ENCODE measurements at regions not wholly inside any gene's neighbourhood (a gene's known extent, or its start where the extent isn't known, plus 50 kb on each side); places are given as distances from the start of the nearest gene placed in this dataset.
"Not testable (repeated sequence)": the region's sequence is repeated elsewhere in the genome, so short reads cannot be mapped to it uniquely, and the experiment has no call there.

GRCh38 chr7:76763977-76764376 is 136.9 kb upstream of the POMZP3 start:
- BruUV-seq (replicated peaks); H3K27ac ChIP-seq (ENCODE audit: low read depth, low read length, poor library complexity, severe bottlenecking); H3K4me3 ChIP-seq (ENCODE audit: low read depth, low read length, poor library complexity, severe bottlenecking); H2AFZ ChIP-seq (ENCODE audit: low read length); POLR2A ChIA-PET; intact Hi-C loops (cut with micrococcal nuclease; ENCODE audit: unreplicated experiment); H3K4me1 ChIP-seq (ENCODE audit: insufficient read depth, low read length, poor library complexity, severe bottlenecking); H3K9me3 ChIP-seq (ENCODE audit: low read length); DNase-seq (ENCODE audit: low spot score); CTCF ChIA-PET (ENCODE audit: unreplicated experiment); H4K20me1 ChIP-seq (ENCODE audit: insufficient read depth, low read length); H3K36me3 ChIP-seq (ENCODE audit: insufficient read depth, low read length); H3K4me2 ChIP-seq (ENCODE audit: low read length); H3K9me2 ChIP-seq (ENCODE audit: insufficient read depth, low read length); H3K79me2 ChIP-seq (ENCODE audit: insufficient read depth, low read depth, low read length): not testable (repeated sequence)

DNA sequence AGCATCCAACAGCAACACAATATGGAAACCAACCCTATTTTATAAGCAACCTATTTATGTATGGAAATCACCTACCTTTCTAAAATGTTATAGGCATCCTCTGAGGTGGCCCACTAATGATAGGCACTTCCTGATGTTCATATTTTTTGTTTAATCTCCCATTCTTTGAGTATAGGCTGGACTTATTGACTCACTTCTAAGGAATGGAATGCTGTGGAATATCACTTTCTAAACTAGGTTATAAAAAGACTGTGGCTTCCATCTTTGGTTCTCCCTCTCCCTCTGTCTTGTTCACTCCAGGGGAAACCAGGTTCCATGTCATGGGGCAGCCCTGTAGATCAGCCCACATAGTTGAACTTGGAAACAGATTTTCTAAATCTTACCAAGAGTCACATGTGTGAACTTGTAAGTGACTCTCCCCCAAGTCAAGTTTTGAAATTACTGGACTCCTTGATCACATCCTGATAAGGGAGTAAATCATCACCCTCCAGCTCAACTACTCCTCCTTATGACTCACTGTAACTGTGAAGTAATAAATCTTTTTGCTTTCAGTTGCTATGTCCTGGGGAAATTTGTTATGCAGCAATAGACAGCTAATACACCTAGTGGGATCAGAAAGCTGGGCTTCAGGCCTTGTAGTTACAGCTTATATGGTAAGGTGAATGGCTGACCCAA is 133.6 kb upstream of the POMZP3 start:
- CTCF ChIA-PET (ENCODE audit: unreplicated experiment); H3K9me2 ChIP-seq (ENCODE audit: insufficient read depth, low read length); POLR2A ChIA-PET: not testable (repeated sequence)

GRCh38 chr7:76739538-76739937 is 112.5 kb upstream of the POMZP3 start:
- H3K4me1 ChIP-seq (ENCODE audit: insufficient read depth, low read length, poor library complexity, severe bottlenecking); H2AFZ ChIP-seq (ENCODE audit: low read length); H3K4me3 ChIP-seq (ENCODE audit: low read depth, low read length, poor library complexity, severe bottlenecking); H3K9me3 ChIP-seq (ENCODE audit: low read length); H3K27ac ChIP-seq (ENCODE audit: low read depth, low read length, poor library complexity, severe bottlenecking); CTCF ChIA-PET (ENCODE audit: unreplicated experiment); H3K36me3 ChIP-seq (ENCODE audit: insufficient read depth, low read length); H3K79me2 ChIP-seq (ENCODE audit: insufficient read depth, low read depth, low read length); intact Hi-C loops (cut with micrococcal nuclease; ENCODE audit: unreplicated experiment); POLR2A ChIA-PET; H3K4me2 ChIP-seq (ENCODE audit: low read length); H3K9me2 ChIP-seq (ENCODE audit: insufficient read depth, low read length); DNase-seq (ENCODE audit: low spot score); H4K20me1 ChIP-seq (ENCODE audit: insufficient read depth, low read length); BruUV-seq (replicated peaks): not testable (repeated sequence)

More for the DNA sequence above, 133.6 kb upstream of the POMZP3 start:
- H3K4me1 ChIP-seq (ENCODE audit: insufficient read depth, low read length, poor library complexity, severe bottlenecking); intact Hi-C loops (cut with micrococcal nuclease; ENCODE audit: unreplicated experiment); H3K36me3 ChIP-seq (ENCODE audit: insufficient read depth, low read length); H3K4me2 ChIP-seq (ENCODE audit: low read length); BruUV-seq (replicated peaks); H4K20me1 ChIP-seq (ENCODE audit: insufficient read depth, low read length); H3K27ac ChIP-seq (ENCODE audit: low read depth, low read length, poor library complexity, severe bottlenecking); H3K4me3 ChIP-seq (ENCODE audit: low read depth, low read length, poor library complexity, severe bottlenecking); H3K79me2 ChIP-seq (ENCODE audit: insufficient read depth, low read depth, low read length); DNase-seq (ENCODE audit: low spot score); H3K9me3 ChIP-seq (ENCODE audit: low read length); H2AFZ ChIP-seq (ENCODE audit: low read length): not testable (repeated sequence)

DNA sequence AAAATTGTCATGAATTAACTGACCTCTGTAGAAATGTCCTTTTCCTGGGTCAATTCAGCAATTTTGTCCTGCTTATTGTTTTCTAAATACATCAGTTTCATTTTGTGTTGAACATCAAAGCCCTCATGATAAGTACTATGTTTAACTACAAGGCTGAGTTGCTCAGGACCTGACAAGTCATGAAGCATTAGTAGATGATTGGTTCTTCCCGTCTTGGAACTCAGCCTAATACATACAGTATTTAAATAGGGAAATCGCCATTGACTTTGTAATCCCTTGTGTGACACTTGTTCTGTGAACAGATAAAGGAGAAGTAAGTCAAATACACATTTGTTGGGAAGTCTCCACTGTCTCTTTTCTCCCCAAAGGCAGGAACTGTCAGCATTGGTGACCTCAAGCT is 109.6 kb upstream of the POMZP3 start:
- H3K9me3 ChIP-seq (ENCODE audit: low read length); H3K79me2 ChIP-seq (ENCODE audit: insufficient read depth, low read depth, low read length); H3K27ac ChIP-seq (ENCODE audit: low read depth, low read length, poor library complexity, severe bottlenecking); CTCF ChIA-PET (ENCODE audit: unreplicated experiment); H3K36me3 ChIP-seq (ENCODE audit: insufficient read depth, low read length); H3K4me2 ChIP-seq (ENCODE audit: low read length); H4K20me1 ChIP-seq (ENCODE audit: insufficient read depth, low read length); H2AFZ ChIP-seq (ENCODE audit: low read length); intact Hi-C loops (cut with micrococcal nuclease; ENCODE audit: unreplicated experiment); POLR2A ChIA-PET; DNase-seq (ENCODE audit: low spot score); BruUV-seq (replicated peaks); H3K9me2 ChIP-seq (ENCODE audit: insufficient read depth, low read length); H3K4me1 ChIP-seq (ENCODE audit: insufficient read depth, low read length, poor library complexity, severe bottlenecking); H3K4me3 ChIP-seq (ENCODE audit: low read depth, low read length, poor library complexity, severe bottlenecking): not testable (repeated sequence)

DNA sequence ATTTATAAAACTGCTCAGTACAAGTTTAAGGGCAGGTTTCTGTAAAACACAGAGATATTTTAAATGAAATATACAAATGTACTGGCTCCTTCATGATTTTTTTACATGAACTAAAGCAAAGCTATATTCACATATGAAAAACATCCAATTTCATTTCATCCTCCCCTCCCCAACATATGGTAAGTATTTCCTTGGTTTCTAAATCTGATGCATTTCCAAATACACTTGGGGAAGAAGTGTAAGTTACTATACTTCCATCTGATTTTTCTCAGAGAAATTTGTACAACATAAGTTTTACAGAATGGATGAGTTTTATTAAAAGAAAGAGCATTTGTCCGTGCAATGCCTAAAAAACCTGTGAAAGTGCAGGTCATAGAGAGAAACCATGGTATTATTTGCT is 109.0 kb upstream of the POMZP3 start:
- POLR2A ChIA-PET; intact Hi-C loops (cut with micrococcal nuclease; ENCODE audit: unreplicated experiment); H3K79me2 ChIP-seq (ENCODE audit: insufficient read depth, low read depth, low read length); H3K9me3 ChIP-seq (ENCODE audit: low read length); H3K9me2 ChIP-seq (ENCODE audit: insufficient read depth, low read length); H3K4me2 ChIP-seq (ENCODE audit: low read length); DNase-seq (ENCODE audit: low spot score); H4K20me1 ChIP-seq (ENCODE audit: insufficient read depth, low read length); H3K4me3 ChIP-seq (ENCODE audit: low read depth, low read length, poor library complexity, severe bottlenecking); H2AFZ ChIP-seq (ENCODE audit: low read length); H3K36me3 ChIP-seq (ENCODE audit: insufficient read depth, low read length); H3K4me1 ChIP-seq (ENCODE audit: insufficient read depth, low read length, poor library complexity, severe bottlenecking); H3K27ac ChIP-seq (ENCODE audit: low read depth, low read length, poor library complexity, severe bottlenecking); BruUV-seq (replicated peaks); CTCF ChIA-PET (ENCODE audit: unreplicated experiment): not testable (repeated sequence)

GRCh38 chr7:76735668-76736067 is 108.6 kb upstream of the POMZP3 start:
- H3K9me2 ChIP-seq (ENCODE audit: insufficient read depth, low read length); H3K36me3 ChIP-seq (ENCODE audit: insufficient read depth, low read length); intact Hi-C loops (cut with micrococcal nuclease; ENCODE audit: unreplicated experiment); H3K9me3 ChIP-seq (ENCODE audit: low read length); CTCF ChIA-PET (ENCODE audit: unreplicated experiment); DNase-seq (ENCODE audit: low spot score); H3K4me1 ChIP-seq (ENCODE audit: insufficient read depth, low read length, poor library complexity, severe bottlenecking); BruUV-seq (replicated peaks); H2AFZ ChIP-seq (ENCODE audit: low read length); H3K4me3 ChIP-seq (ENCODE audit: low read depth, low read length, poor library complexity, severe bottlenecking); H3K27ac ChIP-seq (ENCODE audit: low read depth, low read length, poor library complexity, severe bottlenecking); H3K79me2 ChIP-seq (ENCODE audit: insufficient read depth, low read depth, low read length); POLR2A ChIA-PET; H4K20me1 ChIP-seq (ENCODE audit: insufficient read depth, low read length); H3K4me2 ChIP-seq (ENCODE audit: low read length): not testable (repeated sequence)

- DNase-seq (ENCODE audit: low spot score); H3K4me1 ChIP-seq (ENCODE audit: insufficient read depth, low read length, poor library complexity, severe bottlenecking); H3K79me2 ChIP-seq (ENCODE audit: insufficient read depth, low read depth, low read length); CTCF ChIA-PET (ENCODE audit: unreplicated experiment); H4K20me1 ChIP-seq (ENCODE audit: insufficient read depth, low read length); H3K36me3 ChIP-seq (ENCODE audit: insufficient read depth, low read length); intact Hi-C loops (cut with micrococcal nuclease; ENCODE audit: unreplicated experiment); H3K4me3 ChIP-seq (ENCODE audit: low read depth, low read length, poor library complexity, severe bottlenecking); BruUV-seq (replicated peaks); H3K9me2 ChIP-seq (ENCODE audit: insufficient read depth, low read length); H3K9me3 ChIP-seq (ENCODE audit: low read length); H3K4me2 ChIP-seq (ENCODE audit: low read length); POLR2A ChIA-PET; H3K27ac ChIP-seq (ENCODE audit: low read depth, low read length, poor library complexity, severe bottlenecking); H2AFZ ChIP-seq (ENCODE audit: low read length): not testable (repeated sequence)
Observed at GRCh38 chr7:76728571-76728974, 101.5 kb upstream of the POMZP3 start.

Data from OCI-LY7 (cell line).